ENCODE measurements at regions not wholly inside any gene's neighbourhood (a gene's known extent, or its start where the extent isn't known, plus 50 kb on each side); places are given as distances from the start of the nearest gene placed in this dataset.

- DNase-seq (ENCODE audit: low read depth): peak; percentile 89
- no peak overlapping the region for H3K4me3 ChIP-seq (ENCODE audit: low read depth, low read length)
- TF ChIP-seq CTCF (IDR thresholded peaks at IDR 0.05; ENCODE audit: insufficient read depth, low read length): no peak
These were observed 530.6 kb upstream of the IL12A start for GRCh38 chr3:159458010-159458409.

GRCh38 chr3:159458982-159459381, 529.7 kb upstream of the IL12A start:
- no peak for TF ChIP-seq CTCF (IDR thresholded peaks at IDR 0.05; ENCODE audit: insufficient read depth, low read length)
- no peak overlapping the region for H3K4me3 ChIP-seq (ENCODE audit: low read depth, low read length)
- no peak for DNase-seq (ENCODE audit: low read depth)

- TF ChIP-seq CTCF (IDR thresholded peaks at IDR 0.05; ENCODE audit: insufficient read depth, low read length): no peak
- no peak for DNase-seq (ENCODE audit: low read depth)
These were observed 516.0 kb upstream of the IL12A start for GRCh38 chr3:159472611-159473010.

GRCh38 chr3:159473206-159473605, 515.4 kb upstream of the IL12A start:
- DNase-seq (ENCODE audit: low read depth): no peak
- no peak for TF ChIP-seq CTCF (IDR thresholded peaks at IDR 0.05; ENCODE audit: insufficient read depth, low read length)
- no peak overlapping the region for H3K4me3 ChIP-seq (ENCODE audit: low read depth, low read length)

More at GRCh38 chr3:159472611-159473010, 516.0 kb upstream of the IL12A start:
- H3K4me3 ChIP-seq (ENCODE audit: low read depth, low read length): no peak overlapping the region

GRCh38 chr3:159480046-159480445, 508.6 kb upstream of the IL12A start:
- DNase-seq (ENCODE audit: low read depth): no peak
- TF ChIP-seq CTCF (IDR thresholded peaks at IDR 0.05; ENCODE audit: insufficient read depth, low read length): no peak
- no peak overlapping the region for H3K4me3 ChIP-seq (ENCODE audit: low read depth, low read length)

GRCh38 chr3:159482241-159482993, 506.2 kb upstream of the IL12A start:
- no peak overlapping the region for H3K4me3 ChIP-seq (ENCODE audit: low read depth, low read length)
- no peak for TF ChIP-seq CTCF (IDR thresholded peaks at IDR 0.05; ENCODE audit: insufficient read depth, low read length)
- no peak for DNase-seq (ENCODE audit: low read depth)

- H3K4me3 ChIP-seq (ENCODE audit: low read depth, low read length): no peak overlapping the region
- TF ChIP-seq CTCF (IDR thresholded peaks at IDR 0.05; ENCODE audit: insufficient read depth, low read length): no peak
- no peak for DNase-seq (ENCODE audit: low read depth)
These were observed 505.7 kb upstream of the IL12A start for GRCh38 chr3:159482994-159483367.
